Medulla oblongata (tissue), 1 donor: ENCODE measurements at regions not wholly inside any gene's neighbourhood (a gene's known extent, or its start where the extent isn't known, plus 50 kb on each side); places are given as distances from the start of the nearest gene placed in this dataset.
"Not testable (repeated sequence)": the region's sequence is repeated elsewhere in the genome, so short reads cannot be mapped to it uniquely, and the experiment has no call there.

Experiments used
- DNase-seq: peaks from one replicate; pipeline ENCODE4 v3.0.0-alpha.2; 2015; ENCODE audit errors: extremely low spot score

DNA sequence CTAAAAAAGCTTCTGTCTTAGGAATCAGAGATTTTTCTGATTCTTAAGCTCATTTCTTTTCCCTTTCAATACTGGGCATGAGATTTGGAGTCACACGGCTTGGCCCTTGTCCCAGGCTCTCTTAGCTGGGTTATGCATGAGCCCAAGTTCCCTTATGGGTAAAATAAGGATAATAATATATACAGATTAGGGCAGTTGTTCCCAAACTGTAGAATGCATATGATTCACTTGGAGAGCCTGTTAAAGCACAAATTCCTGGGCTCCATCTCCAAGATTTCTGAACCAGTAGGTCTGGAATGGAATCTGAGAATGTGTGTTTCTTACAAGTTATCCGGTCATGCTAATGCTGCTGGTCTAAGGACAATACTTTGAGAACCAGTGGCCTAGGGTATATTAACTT, 154.0 kb downstream of the REEP3 start:
- DNase-seq, result peak; percentile 71

DNA sequence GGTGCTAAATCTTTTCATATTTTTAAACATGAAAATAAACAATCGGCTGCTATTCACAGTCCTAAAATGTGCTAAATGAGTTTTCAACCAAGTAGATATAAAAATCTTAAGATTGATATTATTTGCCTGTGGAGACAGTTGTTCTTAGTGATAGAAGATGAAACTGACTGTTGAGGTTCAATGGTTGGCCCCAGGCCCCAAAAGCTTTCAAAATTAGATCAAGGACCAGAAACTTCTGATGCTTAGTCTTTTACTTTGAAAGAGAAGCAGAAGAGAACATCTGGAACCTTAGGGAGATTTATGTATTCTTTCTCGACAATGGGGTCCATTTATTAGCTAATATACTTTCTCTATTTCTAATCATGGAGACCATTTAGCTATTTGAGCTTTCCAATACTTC, 155.8 kb downstream of the REEP3 start:
- no peak for DNase-seq

DNA sequence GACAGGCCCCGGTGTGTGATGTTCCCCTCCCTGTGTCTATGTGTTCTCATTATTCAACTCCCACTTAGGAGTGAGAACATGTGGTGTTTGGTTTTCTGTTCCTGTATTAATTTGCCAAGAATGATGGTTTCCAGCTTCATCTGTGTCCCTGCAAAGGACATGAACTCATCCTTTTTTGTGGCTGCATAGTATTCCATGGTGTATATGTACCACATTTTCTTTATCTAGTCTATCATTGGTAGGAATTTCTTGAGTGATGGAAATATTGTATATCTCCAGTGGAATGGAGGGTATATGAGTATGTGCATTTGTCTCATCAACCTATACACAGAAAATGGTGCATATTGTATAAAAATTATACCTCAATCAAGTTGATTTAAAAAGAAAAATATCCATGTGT, 159.3 kb downstream of the REEP3 start:
- not testable (repeated sequence) for DNase-seq

DNA sequence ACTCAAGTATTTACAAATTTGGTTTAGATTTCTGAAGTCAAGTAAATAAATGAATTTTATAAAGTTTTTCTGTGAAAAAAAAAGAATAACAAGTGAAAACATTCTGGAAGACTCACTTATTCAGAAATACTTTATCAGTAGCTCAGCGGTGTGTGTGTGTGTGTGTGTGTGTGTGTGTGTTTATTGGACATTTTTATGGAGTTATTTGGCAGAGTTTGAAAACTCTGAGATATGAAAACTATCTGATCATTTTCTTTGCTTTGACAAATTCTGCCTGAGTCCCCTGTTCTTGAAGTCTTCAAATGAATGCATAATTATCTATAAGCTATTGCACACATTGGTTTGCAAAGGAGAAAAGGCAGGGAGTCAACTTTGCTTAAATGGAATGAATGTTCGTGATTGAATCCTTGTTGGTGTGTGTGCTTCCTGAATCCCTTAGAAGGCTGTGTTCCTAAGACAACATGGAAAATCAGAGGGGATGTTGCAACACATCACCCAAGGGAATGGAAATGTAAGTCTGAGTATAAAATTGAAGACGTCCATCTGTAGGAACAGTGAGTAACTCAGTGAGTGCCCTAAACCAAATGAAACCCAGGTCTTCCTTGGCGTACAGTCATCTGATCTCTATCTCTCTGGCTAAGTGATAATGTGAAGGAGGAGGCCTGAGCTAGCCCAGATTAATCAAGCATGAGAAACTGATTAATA, 160.9 kb downstream of the REEP3 start:
- no peak for DNase-seq

DNA sequence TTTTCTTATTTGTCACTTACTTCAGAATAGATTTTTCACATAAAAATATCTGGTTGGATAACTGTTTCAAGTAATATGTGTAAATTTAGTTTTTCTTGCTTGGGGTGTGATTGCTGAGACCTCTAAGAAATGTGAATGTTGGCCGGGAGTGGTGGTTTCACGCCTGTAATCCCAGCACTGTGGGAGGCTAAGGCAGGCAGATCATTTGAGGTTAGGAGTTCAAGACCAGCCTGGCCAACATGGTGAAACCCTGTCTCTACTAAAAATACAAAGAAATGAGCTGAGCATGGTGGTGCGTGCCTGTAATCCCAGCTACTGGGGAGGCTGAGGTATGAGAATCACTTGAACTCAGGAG, 161.5 kb downstream of the REEP3 start:
- DNase-seq, result not testable (repeated sequence)

GRCh38 chr10:63683223-63683622, 162.0 kb downstream of the REEP3 start:
- DNase-seq, result no peak

GRCh38 chr10:63683686-63684085, 162.5 kb downstream of the REEP3 start:
- no peak for DNase-seq

GRCh38 chr10:63684257-63684936, 163.2 kb downstream of the REEP3 start:
- no peak for DNase-seq

- no peak for DNase-seq
Measured at GRCh38 chr10:63689768-63690167, 168.6 kb downstream of the REEP3 start.

DNA sequence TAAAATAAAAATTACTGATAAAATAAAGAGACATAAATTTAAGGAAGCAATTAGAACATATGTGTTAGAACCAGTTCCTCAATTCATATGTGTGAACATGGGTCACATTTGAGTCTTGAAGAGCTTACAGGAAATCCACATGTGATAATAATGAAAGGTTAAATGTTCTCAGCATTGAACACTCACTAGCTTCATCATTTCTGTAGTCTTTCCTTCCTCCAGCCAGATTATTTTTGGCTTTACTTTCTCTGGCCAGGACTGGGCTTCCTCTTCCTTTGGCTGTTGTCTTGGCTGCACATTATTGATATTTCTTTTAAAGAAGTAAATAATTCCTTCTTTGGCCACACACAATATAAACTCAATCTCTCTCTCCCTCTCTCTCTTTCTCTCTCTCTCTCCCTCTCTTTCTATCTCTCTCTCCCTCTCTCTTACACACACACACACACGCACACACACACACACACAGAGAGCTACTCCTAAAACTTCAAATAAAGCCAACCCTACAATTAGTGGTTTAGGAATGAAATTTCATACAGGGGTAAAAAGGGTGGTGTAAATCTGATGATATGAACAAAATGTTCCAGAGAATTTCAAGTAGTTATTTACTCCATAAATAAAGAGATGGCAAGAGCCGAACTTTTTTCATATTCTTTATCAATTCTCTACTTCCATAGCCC, 171.2 kb downstream of the REEP3 start:
- peak; percentile 46 for DNase-seq

DNA sequence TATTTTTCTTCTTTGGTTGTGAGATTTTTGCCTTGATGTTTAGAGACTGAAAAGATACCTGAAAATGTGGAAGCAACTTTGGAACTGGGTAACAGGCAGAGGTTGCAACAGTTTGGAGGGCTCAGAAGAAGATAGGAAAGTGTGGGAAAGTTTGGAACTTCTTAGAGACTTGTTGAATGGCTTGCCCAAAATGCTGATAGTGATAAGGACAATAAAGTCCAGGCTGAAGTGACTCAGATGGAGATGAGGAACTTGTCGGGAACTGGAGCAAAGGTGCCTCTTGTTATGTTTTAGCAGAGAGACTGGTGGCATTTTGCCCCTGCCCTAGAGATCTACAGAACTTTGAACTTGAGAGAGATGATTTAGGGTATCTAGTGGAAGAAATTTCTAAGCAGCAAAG, 171.8 kb downstream of the REEP3 start:
- DNase-seq, result peak; percentile 32

- no peak for DNase-seq
Measured at GRCh38 chr10:63696205-63696604, 175.0 kb downstream of the REEP3 start.

- DNase-seq, result no peak
Measured at GRCh38 chr10:63697956-63698786, 177.0 kb downstream of the REEP3 start.

GRCh38 chr10:63698787-63699150, 177.6 kb downstream of the REEP3 start:
- no peak for DNase-seq

- peak; percentile 29 for DNase-seq
Measured at GRCh38 chr10:63699785-63700613, 178.8 kb downstream of the REEP3 start.

- DNase-seq, result no peak
Measured at GRCh38 chr10:63700631-63701156, 179.5 kb downstream of the REEP3 start.

GRCh38 chr10:63702092-63702491, 180.9 kb downstream of the REEP3 start:
- no peak for DNase-seq

DNA sequence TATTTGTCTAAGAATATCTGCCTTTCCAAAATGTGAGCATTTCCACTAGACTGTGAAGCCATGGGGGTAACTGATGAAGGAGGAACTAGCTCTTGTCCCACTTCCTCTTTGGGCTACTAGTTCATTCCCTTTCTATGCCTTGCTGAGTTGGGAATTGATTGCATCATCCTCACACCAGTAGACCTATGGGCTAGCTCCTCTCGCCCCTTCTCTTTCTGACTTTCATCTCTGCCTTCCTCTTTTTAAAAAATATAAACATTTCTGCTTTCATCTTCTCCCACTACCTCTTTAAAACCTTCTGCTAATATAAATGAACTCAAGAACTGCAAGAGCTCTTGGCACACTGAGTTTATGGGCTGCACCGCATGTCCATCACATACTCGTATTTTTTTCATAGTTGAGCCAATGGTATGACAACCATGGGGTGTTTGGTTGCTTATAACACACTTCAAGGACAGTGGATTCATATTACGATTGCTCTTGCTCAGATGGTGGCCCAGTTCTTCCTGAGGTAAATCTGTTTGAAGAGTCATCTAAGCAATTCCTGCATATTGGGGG, 182.0 kb downstream of the REEP3 start:
- DNase-seq, result peak; percentile 87

GRCh38 chr10:63703740-63704345, 182.6 kb downstream of the REEP3 start:
- no peak for DNase-seq

DNA sequence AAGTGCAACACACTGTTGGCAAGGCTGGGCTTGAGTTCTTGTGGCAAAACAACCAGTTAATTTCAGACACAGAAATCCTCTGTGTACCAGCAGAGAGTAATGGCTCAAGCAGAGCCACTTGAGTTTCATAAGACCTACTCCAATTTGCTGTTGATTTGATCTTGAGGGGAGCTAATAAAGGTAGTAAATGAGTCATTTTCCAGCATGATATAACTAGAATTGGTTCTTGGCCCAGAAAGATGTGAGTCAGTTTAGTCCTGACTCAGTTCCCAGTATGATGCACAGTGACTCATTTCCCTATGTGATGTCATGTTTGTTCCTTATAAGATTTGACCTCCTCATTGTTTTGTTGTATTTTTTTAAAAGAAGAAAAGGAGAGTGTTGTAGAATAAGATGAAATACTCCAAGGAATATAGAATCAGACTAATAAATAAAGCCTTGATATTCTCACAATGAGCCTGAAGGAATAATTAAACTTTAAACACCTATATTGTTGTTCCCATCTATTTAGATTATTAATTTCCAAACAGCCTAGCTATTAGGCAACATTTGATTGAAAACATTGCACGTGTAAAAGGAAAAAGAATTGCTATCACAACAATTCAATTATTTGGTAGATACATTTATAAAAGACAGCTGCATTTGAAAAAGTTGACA, 186.2 kb downstream of the REEP3 start:
- DNase-seq, result peak; percentile 33
